Tibial artery (tissue), 4 donors: ENCODE measurements at regions not wholly inside any gene's neighbourhood (a gene's known extent, or its start where the extent isn't known, plus 50 kb on each side); places are given as distances from the start of the nearest gene placed in this dataset.

Experiments used
- DNase-seq, 2 donors: peaks; one replicate each; pipeline ENCODE4 v3.0.0-alpha.2; 2019
- H3K27ac ChIP-seq, 2 donors: fragments of 200-600 bp; sonication (generic) in 1 of 2; 1 replicate in 1 of 2; 2 replicates in 1 of 2; pipeline ENCODE4 v1.5.1; 2018 to 2019; ENCODE audit warnings: mild to moderate bottlenecking in 1 of 2
- H3K27me3 ChIP-seq, 2 donors: fragments of 200-600 bp; sonication (generic) in 1 of 2; one replicate each; pipeline versions ENCODE4 v1.5.1 to v1.6.0; 2016 to 2019
- H3K36me3 ChIP-seq, 3 donors: fragments of 200-600 bp; sonication (generic) in 2 of 3; one replicate each; pipeline ENCODE4 v1.5.1; 2016 to 2019; ENCODE audit warnings: mild to moderate bottlenecking in 2 of 3
- H3K4me1 ChIP-seq, 4 donors: fragments of 200-600 bp; sonication (generic) in 2 of 4; 1 replicate in 3 of 4; 2 replicates in 1 of 4; pipeline ENCODE4 v1.5.1; 2016 to 2019
- H3K4me3 ChIP-seq, 2 donors: fragments of 200-600 bp; sonication (generic) in 1 of 2; 1 replicate in 1 of 2; 2 replicates in 1 of 2; pipeline ENCODE4 v1.5.1; 2018 to 2019; ENCODE audit warnings: mild to moderate bottlenecking in 2 of 2
- H3K9me3 ChIP-seq, 3 donors: fragments of 200-600 bp; sonication (generic) in 1 of 3; one replicate each; pipeline ENCODE4 v1.5.1; 2016 to 2019
- CTCF ChIP-seq, 2 experiments: fragments of 200-600 bp in 1 of 2; fragments of 450-650 bp in 1 of 2; IDR thresholded peaks; one replicate each; pipeline ENCODE4 v1.5.1; 2017 to 2019; ENCODE audit warnings: antibody characterized with exemption in 2 of 2, mild to moderate bottlenecking in 1 of 2, moderate library complexity in 1 of 2
- intact Hi-C: fragments of 100-400 bp; cut with DNase I; formaldehyde crosslinking; loops from one replicate; pipeline ENCODE4 v1.15.0; 2023; ENCODE audit warnings: low total_unique reads

- H3K36me3 ChIP-seq, result no peaks in the 10 kb centered on the region
- H3K4me1 ChIP-seq, result no peaks in the 10 kb centered on the region
- H3K4me3 ChIP-seq, result no peak overlapping the region
- no peak for TF ChIP-seq CTCF (IDR thresholded peaks at IDR 0.05)
- DNase-seq, result no peak
- intact Hi-C loops, result no loop called here
- H3K9me3 ChIP-seq, result peaks cover 0 to 8% (median 0%) of the 10 kb centered on the region in 3 donors
- H3K27ac ChIP-seq, result no peak overlapping the region
- H3K27me3 ChIP-seq, result peaks cover 0 to 61% of the 10 kb centered on the region in 2 donors
These were observed 51.9 kb upstream of the ALX4 start for GRCh38 chr11:44361813-44362212.

- no peak for DNase-seq
- Histone ChIP-seq H3K4me1 (no peaks in the 10 kb centered on the region), H3K4me3 (no peak overlapping the region), H3K27ac (no peak overlapping the region), H3K36me3 (no peaks in the 10 kb centered on the region), H3K27me3 (peaks cover 0 to 61% of the 10 kb centered on the region in 2 donors), H3K9me3 (peaks cover 0 to 8% (median 0%) of the 10 kb centered on the region in 3 donors)
- intact Hi-C loops, result no loop called here
- no peak for TF ChIP-seq CTCF (IDR thresholded peaks at IDR 0.05)
These were observed 53.2 kb upstream of the ALX4 start for GRCh38 chr11:44363116-44363515.

DNA sequence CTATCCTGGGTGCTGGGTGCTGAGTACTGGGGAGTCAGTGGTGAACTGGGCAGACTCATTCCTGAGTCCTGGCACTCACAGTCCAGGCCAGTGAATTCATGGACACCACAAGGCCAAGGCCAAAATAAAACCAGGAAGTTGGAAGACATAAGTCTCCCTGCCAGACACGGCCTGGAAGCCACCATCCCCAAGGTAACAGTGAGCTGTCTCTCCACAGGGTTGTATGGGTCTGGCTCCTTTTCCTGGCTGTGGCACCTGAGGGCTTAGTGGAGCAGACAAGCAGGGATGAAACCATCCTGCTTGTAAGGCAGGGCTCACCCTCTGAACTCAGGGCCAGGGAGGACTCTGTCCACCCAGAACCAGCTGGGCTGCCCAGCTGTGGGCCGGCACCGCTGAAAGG lies 54.7 kb upstream of the ALX4 start:
- Histone ChIP-seq H3K4me1 (no peaks in the 10 kb centered on the region), H3K27ac (no peak overlapping the region), H3K36me3 (no peaks in the 10 kb centered on the region), H3K4me3 (no peak overlapping the region), H3K27me3 (peaks cover 0 to 54% of the 10 kb centered on the region in 2 donors), H3K9me3 (peaks cover 0 to 8% (median 0%) of the 10 kb centered on the region in 3 donors)
- no peak for DNase-seq
- TF ChIP-seq CTCF (IDR thresholded peaks at IDR 0.05), result no peak
- intact Hi-C loops, result no loop called here

GRCh38 chr11:44365616-44366015 lies 55.7 kb upstream of the ALX4 start:
- DNase-seq, result no peak
- H3K4me3 ChIP-seq, result no peak overlapping the region
- intact Hi-C loops, result no loop called here
- H3K36me3 ChIP-seq, result no peaks in the 10 kb centered on the region
- H3K27me3 ChIP-seq, result peaks cover 0 to 47% of the 10 kb centered on the region in 2 donors
- H3K27ac ChIP-seq, result no peak overlapping the region
- no peaks in the 10 kb centered on the region for H3K4me1 ChIP-seq
- no peak for TF ChIP-seq CTCF (IDR thresholded peaks at IDR 0.05)
- H3K9me3 ChIP-seq, result peaks cover 0 to 8% (median 0%) of the 10 kb centered on the region in 3 donors

DNA sequence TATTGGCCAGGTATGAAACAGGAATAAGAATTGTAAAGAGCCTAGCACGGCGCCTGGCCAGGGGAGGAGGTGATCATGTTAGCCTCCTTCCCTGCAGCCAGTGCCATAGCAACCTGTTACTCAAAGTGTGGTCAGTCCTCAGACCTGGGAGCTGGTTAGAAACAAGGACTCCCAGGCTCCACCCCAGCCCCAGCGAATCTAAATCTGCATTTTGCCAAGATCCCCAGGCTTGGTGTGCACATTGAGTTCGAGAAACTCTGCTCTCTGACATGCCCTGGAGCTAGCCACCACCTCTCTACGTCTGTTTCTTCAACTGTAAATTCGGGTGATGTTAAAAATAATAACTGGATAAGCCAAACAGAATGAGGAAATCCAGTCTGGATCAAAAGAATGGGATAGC lies 56.1 kb upstream of the ALX4 start:
- no peaks in the 10 kb centered on the region for H3K4me1 ChIP-seq
- intact Hi-C loops, result no loop called here
- no peaks in the 10 kb centered on the region for H3K36me3 ChIP-seq
- no peak overlapping the region for H3K27ac ChIP-seq
- DNase-seq, result no peak
- peaks cover 0 to 8% (median 0%) of the 10 kb centered on the region in 3 donors for H3K9me3 ChIP-seq
- no peak for TF ChIP-seq CTCF (IDR thresholded peaks at IDR 0.05)
- peaks cover 0 to 44% of the 10 kb centered on the region in 2 donors for H3K27me3 ChIP-seq
- no peak overlapping the region for H3K4me3 ChIP-seq

- DNase-seq, result no peak
- Histone ChIP-seq H3K4me3 (no peak overlapping the region), H3K36me3 (no peaks in the 10 kb centered on the region), H3K27ac (no peak overlapping the region), H3K9me3 (peaks cover 0 to 8% (median 0%) of the 10 kb centered on the region in 3 donors), H3K27me3 (peaks cover 0 to 44% of the 10 kb centered on the region in 2 donors), H3K4me1 (no peaks in the 10 kb centered on the region)
- TF ChIP-seq CTCF (IDR thresholded peaks at IDR 0.05), result no peak
- intact Hi-C loops, result no loop called here
These were observed 56.8 kb upstream of the ALX4 start for GRCh38 chr11:44366741-44367140.
